ENCODE measurements at regions not wholly inside any gene's neighbourhood (a gene's known extent, or its start where the extent isn't known, plus 50 kb on each side); places are given as distances from the start of the nearest gene placed in this dataset.

DNA sequence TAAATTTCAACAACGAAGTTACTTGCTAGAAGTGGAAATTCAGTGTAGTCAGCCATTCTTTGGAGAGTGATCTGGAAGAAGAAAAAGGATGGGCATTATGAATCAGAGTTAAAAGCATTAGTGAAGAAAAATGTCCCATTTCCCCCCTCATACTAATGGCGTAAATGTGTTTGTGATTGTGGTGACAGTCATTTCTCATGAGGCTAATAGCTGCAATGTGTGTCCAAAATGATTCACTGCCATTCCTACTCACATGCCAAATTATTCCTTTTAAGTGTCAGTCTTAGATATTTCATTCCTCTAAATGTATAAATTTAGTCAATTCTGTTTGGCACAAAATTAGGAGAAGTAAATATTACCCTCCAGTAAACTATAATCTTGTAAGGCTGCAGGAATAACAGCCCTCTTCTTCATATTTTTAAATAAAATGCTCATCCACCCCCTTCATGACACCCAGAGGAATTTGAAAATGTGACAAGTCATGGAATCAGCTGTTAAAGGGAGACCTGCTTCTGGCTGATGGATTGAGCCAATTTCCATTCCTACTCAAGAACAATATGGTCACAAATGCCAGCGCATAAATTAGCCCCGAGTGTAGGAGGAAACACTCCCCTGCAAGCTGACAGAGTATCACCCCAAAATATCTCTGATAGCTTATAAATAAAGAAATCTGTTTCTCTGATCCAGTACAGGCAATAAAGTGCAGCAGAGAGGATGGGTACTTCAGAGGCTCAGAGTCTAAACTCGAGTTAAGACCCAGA lies 912.3 kb upstream of the SEL1L start:
- TF ChIP-seq, protein P1, sequence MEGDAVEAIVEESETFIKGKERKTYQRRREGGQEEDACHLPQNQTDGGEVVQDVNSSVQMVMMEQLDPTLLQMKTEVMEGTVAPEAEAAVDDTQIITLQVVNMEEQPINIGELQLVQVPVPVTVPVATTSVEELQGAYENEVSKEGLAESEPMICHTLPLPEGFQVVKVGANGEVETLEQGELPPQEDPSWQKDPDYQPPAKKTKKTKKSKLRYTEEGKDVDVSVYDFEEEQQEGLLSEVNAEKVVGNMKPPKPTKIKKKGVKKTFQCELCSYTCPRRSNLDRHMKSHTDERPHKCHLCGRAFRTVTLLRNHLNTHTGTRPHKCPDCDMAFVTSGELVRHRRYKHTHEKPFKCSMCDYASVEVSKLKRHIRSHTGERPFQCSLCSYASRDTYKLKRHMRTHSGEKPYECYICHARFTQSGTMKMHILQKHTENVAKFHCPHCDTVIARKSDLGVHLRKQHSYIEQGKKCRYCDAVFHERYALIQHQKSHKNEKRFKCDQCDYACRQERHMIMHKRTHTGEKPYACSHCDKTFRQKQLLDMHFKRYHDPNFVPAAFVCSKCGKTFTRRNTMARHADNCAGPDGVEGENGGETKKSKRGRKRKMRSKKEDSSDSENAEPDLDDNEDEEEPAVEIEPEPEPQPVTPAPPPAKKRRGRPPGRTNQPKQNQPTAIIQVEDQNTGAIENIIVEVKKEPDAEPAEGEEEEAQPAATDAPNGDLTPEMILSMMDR (IDR thresholded peaks at IDR 0.05) = no peak
- TF ChIP-seq POLR2A (IDR thresholded peaks at IDR 0.05) = no peak
